HL-60 (cell line): ENCODE measurements at regions not wholly inside any gene's neighbourhood (a gene's known extent, or its start where the extent isn't known, plus 50 kb on each side); places are given as distances from the start of the nearest gene placed in this dataset.

Experiments used
- DNase-seq, 2 experiments: peaks; one replicate each; pipeline ENCODE4 v3.0.0-alpha.2; 2010 to 2020; ENCODE audit warnings: low read depth in 1 of 2, low spot score in 1 of 2
- H3K27ac ChIP-seq: fragments of 250-450 bp; sonication (Bioruptor Pico); replicated peaks from 2 replicates; pipeline ENCODE4 v1.5.1; 2020; ENCODE audit warnings: mild to moderate bottlenecking, moderate library complexity
- H3K27me3 ChIP-seq: fragments of 250-450 bp; sonication (Bioruptor Pico); 2 replicates; pipeline ENCODE4 v1.5.1; 2021; ENCODE audit warnings: mild to moderate bottlenecking, moderate library complexity; ENCODE audit not compliant: insufficient read depth, poor library complexity, severe bottlenecking
- H3K4me3 ChIP-seq: replicated peaks from 2 replicates; pipeline ENCODE4 v1.5.1; 2011; ENCODE audit warnings: mild to moderate bottlenecking, control low read depth, low read length; ENCODE audit not compliant: insufficient read depth
- CTCF ChIP-seq: IDR thresholded peaks from one replicate; pipeline ENCODE4 v1.5.1; 2011; ENCODE audit warnings: low read length, control low read depth, inconsistent platforms; ENCODE audit not compliant: insufficient read depth
- GABPA ChIP-seq: IDR thresholded peaks from 2 replicates; pipeline ENCODE4 v1.6.1; 2012; ENCODE audit warnings: low read depth
- POLR2AphosphoS5 ChIP-seq: IDR thresholded peaks from 2 replicates; pipeline ENCODE4 v1.6.1; 2012; ENCODE audit warnings: low read depth
- SPI1 ChIP-seq: IDR thresholded peaks from 2 replicates; pipeline ENCODE4 v1.6.1; 2012; ENCODE audit warnings: low read depth, mild to moderate bottlenecking, borderline replicate concordance
- TF ChIP-seq, protein P1 (sequence below): IDR thresholded peaks from 2 replicates; pipeline ENCODE4 v1.6.1; 2012; ENCODE audit warnings: low read depth; ENCODE audit not compliant: insufficient replicate concordance

DNA sequence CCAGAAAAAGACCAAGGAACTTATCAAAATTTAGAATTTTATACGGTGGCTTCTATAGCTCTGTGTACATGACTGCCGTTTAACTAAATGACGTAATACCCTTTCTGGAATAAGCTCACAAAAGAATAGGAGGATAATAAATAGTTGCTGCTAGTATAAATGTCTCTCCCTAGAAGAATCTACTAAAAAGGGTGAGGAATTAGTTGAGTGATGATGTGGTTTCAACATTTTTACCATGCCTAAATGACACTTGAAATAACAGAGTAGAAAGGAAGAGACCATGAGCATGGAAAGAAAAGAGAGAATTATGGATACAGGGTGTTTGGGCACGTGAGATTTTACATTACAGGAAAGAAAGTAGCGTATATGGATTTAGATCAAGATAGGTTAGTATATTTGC is 231.1 kb downstream of the ARAP2 start:
- TF ChIP-seq, protein P1, sequence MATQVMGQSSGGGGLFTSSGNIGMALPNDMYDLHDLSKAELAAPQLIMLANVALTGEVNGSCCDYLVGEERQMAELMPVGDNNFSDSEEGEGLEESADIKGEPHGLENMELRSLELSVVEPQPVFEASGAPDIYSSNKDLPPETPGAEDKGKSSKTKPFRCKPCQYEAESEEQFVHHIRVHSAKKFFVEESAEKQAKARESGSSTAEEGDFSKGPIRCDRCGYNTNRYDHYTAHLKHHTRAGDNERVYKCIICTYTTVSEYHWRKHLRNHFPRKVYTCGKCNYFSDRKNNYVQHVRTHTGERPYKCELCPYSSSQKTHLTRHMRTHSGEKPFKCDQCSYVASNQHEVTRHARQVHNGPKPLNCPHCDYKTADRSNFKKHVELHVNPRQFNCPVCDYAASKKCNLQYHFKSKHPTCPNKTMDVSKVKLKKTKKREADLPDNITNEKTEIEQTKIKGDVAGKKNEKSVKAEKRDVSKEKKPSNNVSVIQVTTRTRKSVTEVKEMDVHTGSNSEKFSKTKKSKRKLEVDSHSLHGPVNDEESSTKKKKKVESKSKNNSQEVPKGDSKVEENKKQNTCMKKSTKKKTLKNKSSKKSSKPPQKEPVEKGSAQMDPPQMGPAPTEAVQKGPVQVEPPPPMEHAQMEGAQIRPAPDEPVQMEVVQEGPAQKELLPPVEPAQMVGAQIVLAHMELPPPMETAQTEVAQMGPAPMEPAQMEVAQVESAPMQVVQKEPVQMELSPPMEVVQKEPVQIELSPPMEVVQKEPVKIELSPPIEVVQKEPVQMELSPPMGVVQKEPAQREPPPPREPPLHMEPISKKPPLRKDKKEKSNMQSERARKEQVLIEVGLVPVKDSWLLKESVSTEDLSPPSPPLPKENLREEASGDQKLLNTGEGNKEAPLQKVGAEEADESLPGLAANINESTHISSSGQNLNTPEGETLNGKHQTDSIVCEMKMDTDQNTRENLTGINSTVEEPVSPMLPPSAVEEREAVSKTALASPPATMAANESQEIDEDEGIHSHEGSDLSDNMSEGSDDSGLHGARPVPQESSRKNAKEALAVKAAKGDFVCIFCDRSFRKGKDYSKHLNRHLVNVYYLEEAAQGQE: no peak
- TF ChIP-seq GABPA: no peak
- no peak for TF ChIP-seq CTCF
- no peak for TF ChIP-seq POLR2AphosphoS5
- TF ChIP-seq SPI1: no peak
- no peak overlapping the region for H3K27ac ChIP-seq
- no peak for DNase-seq
- no peaks in the 10 kb centered on the region for H3K27me3 ChIP-seq
- H3K4me3 ChIP-seq: no peak overlapping the region
